ENCODE measurements at regions not wholly inside any gene's neighbourhood (a gene's known extent, or its start where the extent isn't known, plus 50 kb on each side); places are given as distances from the start of the nearest gene placed in this dataset.

GRCh38 chr12:98238515-98239130 lies 276.8 kb upstream of the TMPO start:
- ChIA-PET CTCF (no interaction called here), POLR2A (no interaction called here)
- WGBS (ENCODE audit: insufficient coverage): 67% methylated on average over 1 of the region's 4 CpGs
- no peak for DNase-seq
- no peak overlapping the region for H3K27ac ChIP-seq (ENCODE audit: insufficient read depth in 1 of 2, low read depth in 1 of 2, low read length in 2 of 2, poor library complexity in 1 of 2, severe bottlenecking in 2 of 2)
- peaks cover 0 to 3% (median 0%) of the 10 kb centered on the region in 5 experiments for H3K27me3 ChIP-seq (replicated peaks in 2 of 5; ENCODE audit: control insufficient read depth in 4 of 5, insufficient read depth in 5 of 5, low read length in 4 of 5)
- H3K4me1 ChIP-seq (ENCODE audit: control extremely low read depth in 1 of 4, control insufficient read depth in 4 of 4, insufficient read depth in 4 of 4, low read length in 3 of 4): no peaks in the 10 kb centered on the region
- no peaks in the 10 kb centered on the region for H3K9me3 ChIP-seq (ENCODE audit: control extremely low read depth in 1 of 5, control insufficient read depth in 4 of 5, insufficient read depth in 2 of 5, low read depth in 1 of 5, low read length in 4 of 5)
- H3K36me3 ChIP-seq (ENCODE audit: control insufficient read depth in 4 of 4, insufficient read depth in 4 of 4, low read length in 3 of 4): no peaks in the 10 kb centered on the region
- no peak overlapping the region for H3K4me3 ChIP-seq (ENCODE audit: control insufficient read depth in 1 of 7, extremely low read depth in 1 of 7, insufficient read depth in 4 of 7, low read depth in 2 of 7, low read length in 6 of 7)

DNA sequence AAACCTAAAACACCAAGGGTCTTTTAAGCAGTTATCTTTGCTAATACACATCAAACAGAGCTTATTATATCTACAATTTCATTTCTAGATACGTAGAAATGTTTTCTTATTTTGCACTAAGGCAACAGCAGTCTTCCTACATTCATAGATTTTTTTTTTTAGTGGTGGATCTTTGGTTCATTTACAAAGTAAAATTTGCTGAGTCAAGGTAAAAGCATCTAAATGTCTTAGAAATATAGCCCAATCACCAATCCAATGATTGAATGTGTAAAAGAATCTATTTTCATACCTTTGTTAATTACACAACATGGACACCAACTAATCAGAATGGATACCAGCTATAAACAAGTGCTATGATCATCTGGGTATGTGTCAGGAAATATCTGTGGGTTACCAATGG lies 272.2 kb upstream of the TMPO start:
- Histone ChIP-seq H3K9me3 (ENCODE audit: control extremely low read depth in 1 of 5, control insufficient read depth in 4 of 5, insufficient read depth in 2 of 5, low read depth in 1 of 5, low read length in 4 of 5) (no peaks in the 10 kb centered on the region), H3K4me1 (ENCODE audit: control extremely low read depth in 1 of 4, control insufficient read depth in 4 of 4, insufficient read depth in 4 of 4, low read length in 3 of 4) (no peaks in the 10 kb centered on the region), H3K27ac (ENCODE audit: insufficient read depth in 1 of 2, low read depth in 1 of 2, low read length in 2 of 2, poor library complexity in 1 of 2, severe bottlenecking in 2 of 2) (no peak overlapping the region), H3K4me3 (ENCODE audit: control insufficient read depth in 1 of 7, extremely low read depth in 1 of 7, insufficient read depth in 4 of 7, low read depth in 2 of 7, low read length in 6 of 7) (no peak overlapping the region), H3K36me3 (ENCODE audit: control insufficient read depth in 4 of 4, insufficient read depth in 4 of 4, low read length in 3 of 4) (no peaks in the 10 kb centered on the region), H3K27me3 (replicated peaks in 2 of 5; ENCODE audit: control insufficient read depth in 4 of 5, insufficient read depth in 5 of 5, low read length in 4 of 5) (peaks cover 0 to 3% (median 0%) of the 10 kb centered on the region in 5 experiments)
- CTCF ChIA-PET: no interaction called here
- no peak for DNase-seq
- WGBS (ENCODE audit: insufficient coverage): no CpG with 5 or more reads among the region's 1 CpG
- POLR2A ChIA-PET: no interaction called here

- POLR2A ChIA-PET: no interaction called here
- Histone ChIP-seq H3K36me3 (ENCODE audit: control insufficient read depth in 4 of 4, insufficient read depth in 4 of 4, low read length in 3 of 4) (no peaks in the 10 kb centered on the region), H3K9me3 (ENCODE audit: control extremely low read depth in 1 of 5, control insufficient read depth in 4 of 5, insufficient read depth in 2 of 5, low read depth in 1 of 5, low read length in 4 of 5) (no peaks in the 10 kb centered on the region), H3K4me3 (ENCODE audit: control insufficient read depth in 1 of 7, extremely low read depth in 1 of 7, insufficient read depth in 4 of 7, low read depth in 2 of 7, low read length in 6 of 7) (no peak overlapping the region), H3K27ac (ENCODE audit: insufficient read depth in 1 of 2, low read depth in 1 of 2, low read length in 2 of 2, poor library complexity in 1 of 2, severe bottlenecking in 2 of 2) (no peak overlapping the region), H3K27me3 (replicated peaks in 2 of 5; ENCODE audit: control insufficient read depth in 4 of 5, insufficient read depth in 5 of 5, low read length in 4 of 5) (peaks cover 0 to 3% (median 0%) of the 10 kb centered on the region in 5 experiments), H3K4me1 (ENCODE audit: control extremely low read depth in 1 of 4, control insufficient read depth in 4 of 4, insufficient read depth in 4 of 4, low read length in 3 of 4) (no peaks in the 10 kb centered on the region)
- CTCF ChIA-PET: interaction anchor here (1.2 kb wide), 1 partner anchor 9 kb away, joined by 3 read pairs; no protein-coding TSS in a partner anchor
- WGBS (ENCODE audit: insufficient coverage): no CpG with 5 or more reads among the region's 2 CpGs
- DNase-seq: no peak
Measured at GRCh38 chr12:98244136-98244535, 271.3 kb upstream of the TMPO start.

GRCh38 chr12:98253207-98254037 lies 262.0 kb upstream of the TMPO start:
- Histone ChIP-seq H3K4me1 (ENCODE audit: control extremely low read depth in 1 of 4, control insufficient read depth in 4 of 4, insufficient read depth in 4 of 4, low read length in 3 of 4) (no peaks in the 10 kb centered on the region), H3K9me3 (ENCODE audit: control extremely low read depth in 1 of 5, control insufficient read depth in 4 of 5, insufficient read depth in 2 of 5, low read depth in 1 of 5, low read length in 4 of 5) (no peaks in the 10 kb centered on the region), H3K27ac (ENCODE audit: insufficient read depth in 1 of 2, low read depth in 1 of 2, low read length in 2 of 2, poor library complexity in 1 of 2, severe bottlenecking in 2 of 2) (no peak overlapping the region), H3K36me3 (ENCODE audit: control insufficient read depth in 4 of 4, insufficient read depth in 4 of 4, low read length in 3 of 4) (no peaks in the 10 kb centered on the region), H3K4me3 (ENCODE audit: control insufficient read depth in 1 of 7, extremely low read depth in 1 of 7, insufficient read depth in 4 of 7, low read depth in 2 of 7, low read length in 6 of 7) (no peak overlapping the region), H3K27me3 (replicated peaks in 2 of 5; ENCODE audit: control insufficient read depth in 4 of 5, insufficient read depth in 5 of 5, low read length in 4 of 5) (no peaks in the 10 kb centered on the region)
- 95% methylated on average over 4 of the region's 7 CpGs for WGBS (ENCODE audit: insufficient coverage)
- ChIA-PET POLR2A (no interaction called here), CTCF (no interaction called here)
- DNase-seq: no peak

- peaks cover 0 to 2% (median 0%) of the 10 kb centered on the region in 5 experiments for H3K27me3 ChIP-seq (replicated peaks in 2 of 5; ENCODE audit: control insufficient read depth in 4 of 5, insufficient read depth in 5 of 5, low read length in 4 of 5)
- no peak overlapping the region for H3K27ac ChIP-seq (ENCODE audit: insufficient read depth in 1 of 2, low read depth in 1 of 2, low read length in 2 of 2, poor library complexity in 1 of 2, severe bottlenecking in 2 of 2)
- WGBS (ENCODE audit: insufficient coverage): no CpG with 5 or more reads among the region's 1 CpG
- H3K4me1 ChIP-seq (ENCODE audit: control extremely low read depth in 1 of 4, control insufficient read depth in 4 of 4, insufficient read depth in 4 of 4, low read length in 3 of 4): no peaks in the 10 kb centered on the region
- no peaks in the 10 kb centered on the region for H3K9me3 ChIP-seq (ENCODE audit: control extremely low read depth in 1 of 5, control insufficient read depth in 4 of 5, insufficient read depth in 2 of 5, low read depth in 1 of 5, low read length in 4 of 5)
- POLR2A ChIA-PET: no interaction called here
- no peak overlapping the region for H3K4me3 ChIP-seq (ENCODE audit: control insufficient read depth in 1 of 7, extremely low read depth in 1 of 7, insufficient read depth in 4 of 7, low read depth in 2 of 7, low read length in 6 of 7)
- DNase-seq: no peak
- CTCF ChIA-PET: no interaction called here
- no peaks in the 10 kb centered on the region for H3K36me3 ChIP-seq (ENCODE audit: control insufficient read depth in 4 of 4, insufficient read depth in 4 of 4, low read length in 3 of 4)
Measured at GRCh38 chr12:98256830-98257229, 258.6 kb upstream of the TMPO start.

DNA sequence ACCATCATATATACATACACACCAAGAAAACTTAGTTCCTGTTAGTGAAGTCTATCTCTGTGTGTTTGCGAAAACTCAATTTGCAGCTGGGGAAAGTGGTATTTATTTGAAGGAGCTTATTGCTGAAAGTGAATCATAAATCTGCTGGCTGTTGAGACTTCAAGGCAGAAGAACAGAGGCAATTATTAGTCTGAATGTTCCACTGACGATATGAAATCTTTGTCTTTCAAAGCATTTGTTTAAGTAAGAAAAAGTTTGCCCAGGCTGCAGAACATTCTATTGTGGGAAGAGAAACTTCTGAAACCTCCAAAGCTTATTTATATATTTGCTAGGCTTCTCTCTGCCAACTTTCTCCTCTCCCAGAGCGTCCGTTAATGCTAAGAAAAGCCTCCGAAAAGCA lies 255.7 kb upstream of the TMPO start:
- 100% methylated on average over 1 of the region's 5 CpGs for WGBS (ENCODE audit: insufficient coverage)
- ChIA-PET POLR2A (no interaction called here), CTCF (no interaction called here)
- H3K4me1 ChIP-seq (ENCODE audit: control extremely low read depth in 1 of 4, control insufficient read depth in 4 of 4, insufficient read depth in 4 of 4, low read length in 3 of 4): no peaks in the 10 kb centered on the region
- no peak for DNase-seq
- H3K27me3 ChIP-seq (replicated peaks in 2 of 5; ENCODE audit: control insufficient read depth in 4 of 5, insufficient read depth in 5 of 5, low read length in 4 of 5): peaks cover 0 to 4% (median 2%) of the 10 kb centered on the region in 5 experiments
- no peak overlapping the region for H3K27ac ChIP-seq (ENCODE audit: insufficient read depth in 1 of 2, low read depth in 1 of 2, low read length in 2 of 2, poor library complexity in 1 of 2, severe bottlenecking in 2 of 2)
- no peak overlapping the region for H3K4me3 ChIP-seq (ENCODE audit: control insufficient read depth in 1 of 7, extremely low read depth in 1 of 7, insufficient read depth in 4 of 7, low read depth in 2 of 7, low read length in 6 of 7)
- no peaks in the 10 kb centered on the region for H3K9me3 ChIP-seq (ENCODE audit: control extremely low read depth in 1 of 5, control insufficient read depth in 4 of 5, insufficient read depth in 2 of 5, low read depth in 1 of 5, low read length in 4 of 5)
- H3K36me3 ChIP-seq (ENCODE audit: control insufficient read depth in 4 of 4, insufficient read depth in 4 of 4, low read length in 3 of 4): no peaks in the 10 kb centered on the region

DNA sequence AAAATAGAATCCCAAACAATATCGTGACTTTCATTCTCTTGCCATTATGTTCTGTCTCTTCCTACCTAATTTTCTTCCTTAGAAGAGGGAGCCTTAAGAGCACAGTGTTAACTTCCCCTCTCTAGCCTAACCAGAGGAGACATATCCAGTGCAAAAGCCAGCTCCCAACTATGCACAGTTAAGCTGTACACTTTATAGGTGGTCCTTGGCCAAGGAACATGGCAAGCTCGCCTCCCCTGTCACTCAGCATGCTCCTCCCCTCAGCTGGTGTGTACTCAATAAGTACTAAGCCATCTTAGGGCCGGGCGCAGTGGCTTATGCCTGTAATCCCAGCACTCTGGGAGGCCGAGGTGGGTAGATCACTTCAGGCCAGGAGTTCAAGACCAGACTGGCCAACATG lies 255.1 kb upstream of the TMPO start:
- no peak overlapping the region for H3K27ac ChIP-seq (ENCODE audit: insufficient read depth in 1 of 2, low read depth in 1 of 2, low read length in 2 of 2, poor library complexity in 1 of 2, severe bottlenecking in 2 of 2)
- H3K4me1 ChIP-seq (ENCODE audit: control extremely low read depth in 1 of 4, control insufficient read depth in 4 of 4, insufficient read depth in 4 of 4, low read length in 3 of 4): no peaks in the 10 kb centered on the region
- ChIA-PET POLR2A (no interaction called here), CTCF (no interaction called here)
- H3K27me3 ChIP-seq (replicated peaks in 2 of 5; ENCODE audit: control insufficient read depth in 4 of 5, insufficient read depth in 5 of 5, low read length in 4 of 5): peaks cover 0 to 4% (median 2%) of the 10 kb centered on the region in 5 experiments
- WGBS (ENCODE audit: insufficient coverage): 85% methylated on average over 3 of the region's 5 CpGs
- no peaks in the 10 kb centered on the region for H3K36me3 ChIP-seq (ENCODE audit: control insufficient read depth in 4 of 4, insufficient read depth in 4 of 4, low read length in 3 of 4)
- H3K9me3 ChIP-seq (ENCODE audit: control extremely low read depth in 1 of 5, control insufficient read depth in 4 of 5, insufficient read depth in 2 of 5, low read depth in 1 of 5, low read length in 4 of 5): no peaks in the 10 kb centered on the region
- no peak for DNase-seq
- no peak overlapping the region for H3K4me3 ChIP-seq (ENCODE audit: control insufficient read depth in 1 of 7, extremely low read depth in 1 of 7, insufficient read depth in 4 of 7, low read depth in 2 of 7, low read length in 6 of 7)
